Aorta (tissue), 5 donors: ENCODE measurements at regions not wholly inside any gene's neighbourhood (a gene's known extent, or its start where the extent isn't known, plus 50 kb on each side); places are given as distances from the start of the nearest gene placed in this dataset.

ENCODE experiments used
- ATAC-seq: fragments of 200-7000 bp; cut with Tn5 transposase; one replicate; pipeline ENCODE4 v1.9.1; 2022; ENCODE audit warnings: moderate library complexity; ENCODE audit not compliant: low FRiP score
- DNase-seq, 2 donors: peaks; one replicate each; pipeline ENCODE4 v3.0.0-alpha.2; 2020
- H3K27ac ChIP-seq, 2 donors: one replicate each; pipeline ENCODE4 v1.5.1; 2013; ENCODE audit warnings: low read length in 2 of 2, mild to moderate bottlenecking in 2 of 2, moderate library complexity in 2 of 2, control low read depth in 1 of 2, inconsistent platforms in 1 of 2, low read depth in 1 of 2
- H3K27me3 ChIP-seq, 2 donors: one replicate each; pipeline ENCODE4 v1.6.1; 2013; ENCODE audit warnings: control low read depth in 1 of 2, low read length in 1 of 2, mild to moderate bottlenecking in 1 of 2, moderate library complexity in 1 of 2; ENCODE audit not compliant: insufficient read depth in 2 of 2, control insufficient read depth in 1 of 2
- H3K36me3 ChIP-seq, 2 donors: one replicate each; pipeline ENCODE4 v1.6.1; 2013; ENCODE audit warnings: control low read depth in 1 of 2, low read length in 1 of 2, mild to moderate bottlenecking in 1 of 2; ENCODE audit not compliant: insufficient read depth in 2 of 2, control insufficient read depth in 1 of 2
- H3K4me1 ChIP-seq, 2 donors: one replicate each; pipeline ENCODE4 v1.6.1; 2013; ENCODE audit warnings: low read length in 2 of 2, control low read depth in 1 of 2, mild to moderate bottlenecking in 1 of 2, moderate library complexity in 1 of 2; ENCODE audit not compliant: insufficient read depth in 2 of 2, control insufficient read depth in 1 of 2
- H3K4me3 ChIP-seq, 2 donors: one replicate each; pipeline ENCODE4 v1.5.1; 2013; ENCODE audit warnings: low read length in 2 of 2, control low read depth in 1 of 2, mild to moderate bottlenecking in 1 of 2
- H3K9me3 ChIP-seq: one replicate; pipeline ENCODE4 v1.6.1; 2013; ENCODE audit warnings: mild to moderate bottlenecking, low read length; ENCODE audit not compliant: control insufficient read depth
- WGBS, 2 donors: extraction: QIAGEN DNeasy Blood & Tissue Kit; methylation state at CpG; one replicate each; pipeline ENCODE4 v1.1.7; 2013; 5-methylcytosine and 5-hydroxymethylcytosine counted together
- intact Hi-C, 2 donors: fragments of 100-400 bp; cut with DNase I; formaldehyde crosslinking; loops; one replicate each; pipeline versions ENCODE4 v1.14.2 to v1.15.0; 2022
- donor health status: healthy with polysubstance abuse.
- donor health status: Bipolar disorder and iron deficiency.
- donor health status: DM: no; HTN: no; CAD: no.
- donor health status: DM: no; HTN: no; CAD: no.
- donor health status: DM: yes; HTN: yes; CAD: no.

DNA sequence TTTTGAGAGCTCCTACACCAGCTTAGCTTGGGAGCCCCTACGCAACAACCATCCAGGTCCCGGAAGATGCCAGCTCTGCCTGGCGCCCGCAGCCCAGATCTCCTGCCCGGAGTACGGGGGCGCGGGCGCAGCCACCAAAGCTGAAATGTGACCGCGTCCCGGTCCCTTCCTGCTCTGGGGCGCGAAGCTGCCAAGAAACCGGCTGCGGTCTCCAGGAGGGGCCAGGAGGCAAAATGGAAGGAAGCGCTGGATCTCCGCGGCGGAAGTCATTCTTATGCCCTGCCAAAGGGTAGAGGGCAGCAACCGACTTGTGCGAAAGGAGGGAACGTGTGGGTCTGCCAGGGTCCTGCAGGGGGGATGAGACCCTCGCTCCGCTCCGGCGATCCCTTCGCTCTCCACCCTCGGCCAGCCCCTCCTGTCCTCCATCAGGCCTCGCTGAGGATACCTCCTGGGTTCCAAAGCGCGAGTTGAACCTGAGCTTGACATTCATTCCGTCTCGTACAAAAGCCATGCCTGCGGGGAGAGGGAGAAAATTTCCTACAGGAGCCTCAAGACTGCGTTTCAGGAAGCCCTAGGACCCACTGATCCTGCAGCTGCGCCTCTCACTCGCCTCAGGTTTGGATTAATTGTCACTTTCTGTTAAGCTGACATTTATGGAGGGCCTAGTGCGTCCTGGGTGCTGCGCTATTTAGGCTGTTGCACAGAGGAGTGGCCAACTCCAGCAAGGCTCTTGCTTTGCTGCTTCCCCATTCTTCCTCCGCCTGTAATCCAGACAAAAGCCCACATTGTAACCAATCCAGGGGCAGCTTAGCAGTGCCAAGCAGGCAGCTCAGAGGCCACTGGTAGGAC lies 98.3 kb upstream of the VGLL3 start:
- Histone ChIP-seq H3K27ac (peak overlapping the region; percentile 89 to 99), H3K4me1 (peaks cover 0 to 2% of the 10 kb centered on the region in 2 donors), H3K4me3 (peak overlapping the region; percentile 66 to 88), H3K36me3 (no peaks in the 10 kb centered on the region), H3K27me3 (no peaks in the 10 kb centered on the region), H3K9me3 (no peaks in the 10 kb centered on the region)
- WGBS, 2 donors = 1 to 2% methylated on average over 41 of the region's 41 CpGs
- intact Hi-C loops = loop anchor here (2.0 to 5.0 kb wide), 4 partner anchors 78 to 310 kb away; partner anchors contain the start of genes CHMP2B (in 1 of the 2) and VGLL3 (in 1 of the 2)
- peak; percentile 84 to 85 for DNase-seq
- peak; percentile 94 for ATAC-seq

DNA sequence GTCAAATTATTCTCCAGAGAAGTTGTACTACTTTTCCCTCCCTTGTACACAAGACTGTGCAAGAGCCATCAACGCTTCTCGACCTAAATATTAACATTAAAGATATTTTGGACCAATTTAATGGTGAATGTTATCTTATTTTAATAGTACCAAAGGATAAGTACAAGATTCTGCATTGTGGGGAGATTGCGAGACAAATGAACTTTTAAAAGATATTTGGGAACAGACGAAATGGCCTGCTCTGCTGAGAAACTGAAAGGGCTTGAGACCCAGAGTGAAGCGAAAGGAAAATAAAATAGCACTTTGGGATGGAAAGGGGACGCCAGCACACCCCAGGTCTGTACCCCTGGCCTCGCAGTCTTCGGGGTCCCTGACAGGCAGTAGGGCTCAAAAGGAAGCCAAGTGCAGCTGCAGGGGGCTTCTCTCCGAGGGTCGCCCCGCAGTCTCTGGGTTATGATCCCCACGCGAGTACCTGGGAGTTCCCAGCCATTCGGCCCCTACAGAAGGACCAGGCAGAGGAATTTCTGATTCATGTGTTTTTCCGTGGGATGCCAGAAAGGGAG lies 97.6 kb upstream of the VGLL3 start:
- intact Hi-C loops = loop anchor here (2.0 to 5.0 kb wide), 4 partner anchors 79 to 310 kb away; partner anchors contain the start of genes CHMP2B (in 1 of the 2) and VGLL3 (in 1 of the 2)
- DNase-seq = peak in 1 of 2 donors; percentile 42

DNA sequence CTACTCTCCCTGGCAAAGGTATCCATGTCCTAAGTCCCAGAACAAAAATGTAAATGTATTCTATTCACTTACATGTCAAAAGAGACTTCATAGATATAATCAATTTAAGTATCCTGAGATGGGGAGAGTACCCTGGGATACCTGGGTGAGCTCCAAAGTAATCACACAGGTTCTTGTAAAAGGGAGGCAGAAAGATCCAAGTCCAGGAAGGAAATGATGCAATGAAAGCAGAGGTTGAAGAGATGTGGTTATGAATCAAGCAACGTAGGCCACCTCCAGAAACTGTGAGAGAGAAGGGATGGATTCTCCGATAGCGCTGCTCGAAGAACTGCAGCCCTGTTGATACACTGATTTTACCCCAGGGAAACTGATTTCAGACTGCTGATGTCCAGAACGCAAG lies 93.9 kb upstream of the VGLL3 start:
- H3K4me1 ChIP-seq = no peaks in the 10 kb centered on the region
- WGBS, 2 donors = 75 to 76% methylated on average over 5 of the region's 5 CpGs
- H3K27me3 ChIP-seq = no peaks in the 10 kb centered on the region
- no peak for ATAC-seq
- H3K9me3 ChIP-seq = no peaks in the 10 kb centered on the region
- no peak for DNase-seq
- H3K27ac ChIP-seq = no peak overlapping the region
- intact Hi-C loops = loop anchor here (5.0 kb wide), 4 partner anchors 82 to 313 kb away; partner anchors contain the start of genes CHMP2B (in 1 of the 2) and VGLL3 (in 1 of the 2)
- no peaks in the 10 kb centered on the region for H3K36me3 ChIP-seq
- H3K4me3 ChIP-seq = no peak overlapping the region

More for the DNA sequence above, 97.6 kb upstream of the VGLL3 start:
- ATAC-seq = peak; percentile 40
- H3K36me3 ChIP-seq = no peaks in the 10 kb centered on the region
- H3K9me3 ChIP-seq = no peaks in the 10 kb centered on the region
- H3K27me3 ChIP-seq = no peaks in the 10 kb centered on the region
- peak overlapping the region; percentile 89 to 99 for H3K27ac ChIP-seq
- peaks cover 0 to 2% of the 10 kb centered on the region in 2 donors for H3K4me1 ChIP-seq
- H3K4me3 ChIP-seq = peak overlapping the region; percentile 66 to 88
- WGBS, 2 donors = 12 to 15% methylated on average over 15 of the region's 15 CpGs

DNA sequence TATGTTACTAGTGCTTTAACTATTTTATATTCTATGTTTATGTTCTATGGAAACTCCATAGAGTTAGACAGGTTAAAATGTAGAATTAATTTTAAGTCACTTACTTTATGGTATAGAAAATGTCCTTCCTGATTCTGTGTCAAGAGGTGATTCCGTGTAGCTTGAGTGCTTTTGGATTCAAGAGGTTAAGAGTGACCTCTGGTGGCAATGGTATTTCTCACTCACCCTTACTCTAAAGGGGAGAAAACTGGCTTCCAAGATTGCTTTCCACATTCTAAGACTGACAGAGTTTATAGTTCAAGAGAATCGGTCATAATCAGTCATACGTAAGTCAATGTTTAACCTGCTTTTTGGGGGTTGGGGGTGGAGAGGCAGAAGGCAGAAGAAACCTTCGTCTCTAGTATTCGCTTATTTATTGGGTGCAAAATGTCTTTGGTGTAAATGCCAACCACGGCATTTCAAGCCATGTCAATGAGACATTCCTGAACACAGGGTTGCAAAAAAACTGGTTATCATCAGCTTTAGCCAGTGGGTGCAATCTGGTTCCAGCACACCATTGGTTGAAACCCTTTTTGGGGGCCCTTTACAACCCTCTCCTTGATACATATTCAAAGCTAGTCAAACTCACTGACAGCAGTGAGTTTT lies 92.0 kb upstream of the VGLL3 start:
- Histone ChIP-seq H3K4me1 (no peaks in the 10 kb centered on the region), H3K36me3 (no peaks in the 10 kb centered on the region), H3K27ac (no peak overlapping the region), H3K9me3 (no peaks in the 10 kb centered on the region), H3K4me3 (no peak overlapping the region), H3K27me3 (no peaks in the 10 kb centered on the region)
- DNase-seq (no peak), ATAC-seq (peak; percentile 90)
- intact Hi-C loops = loop anchor here (2.0 to 5.0 kb wide), 3 partner anchors 84 to 311 kb away; no protein-coding TSS in a partner anchor
- 24 to 25% methylated on average over 6 of the region's 6 CpGs for WGBS, 2 donors

DNA sequence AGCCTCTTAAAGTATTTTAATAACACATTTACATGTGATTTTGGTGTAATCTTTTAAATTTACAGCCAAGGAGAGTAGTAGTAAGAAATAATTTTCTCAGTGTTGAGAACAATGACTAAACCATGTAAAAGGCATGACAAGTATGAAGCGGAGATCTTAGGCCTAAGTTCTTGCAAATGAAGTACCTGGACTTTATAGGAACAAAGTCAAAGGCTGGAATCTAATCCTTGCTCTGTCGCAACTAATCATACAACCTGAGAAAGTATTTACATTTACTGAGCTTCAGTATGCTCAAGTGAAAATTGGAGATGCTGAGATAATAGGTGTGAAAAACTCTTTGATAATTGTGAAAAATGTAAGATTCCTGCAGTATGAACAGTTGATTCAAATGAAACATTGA lies 86.4 kb upstream of the VGLL3 start:
- Histone ChIP-seq H3K36me3 (no peaks in the 10 kb centered on the region), H3K9me3 (no peaks in the 10 kb centered on the region), H3K27ac (no peak overlapping the region), H3K4me1 (no peaks in the 10 kb centered on the region), H3K27me3 (no peaks in the 10 kb centered on the region), H3K4me3 (no peak overlapping the region)
- no peak for DNase-seq
- intact Hi-C loops = no loop called here
- 97 to 98% methylated on average over 2 of the region's 2 CpGs for WGBS, 2 donors
- no peak for ATAC-seq

DNA sequence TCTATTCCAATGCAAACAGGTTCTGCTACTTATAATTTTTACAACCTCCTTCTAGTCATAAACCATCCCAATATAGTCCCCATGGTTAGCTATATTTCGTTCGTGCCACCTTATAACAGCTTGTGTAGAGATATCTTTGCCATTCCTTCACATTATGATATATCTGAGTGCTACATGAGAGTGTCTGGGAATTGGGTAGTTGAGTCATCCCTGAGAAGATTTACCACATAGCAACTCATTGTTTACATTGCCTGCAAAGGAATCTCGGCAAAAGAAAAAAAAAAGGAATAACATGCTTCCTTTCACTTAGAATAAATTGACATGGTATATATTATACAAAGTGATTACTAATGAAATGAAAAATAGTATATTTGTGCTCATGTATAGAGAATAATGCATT lies 86.0 kb upstream of the VGLL3 start:
- H3K27ac ChIP-seq = no peak overlapping the region
- 61 to 70% methylated on average over 3 of the region's 3 CpGs for WGBS, 2 donors
- H3K4me1 ChIP-seq = no peaks in the 10 kb centered on the region
- H3K4me3 ChIP-seq = no peak overlapping the region
- no peaks in the 10 kb centered on the region for H3K36me3 ChIP-seq
- intact Hi-C loops = no loop called here
- DNase-seq (no peak), ATAC-seq (no peak)
- H3K9me3 ChIP-seq = no peaks in the 10 kb centered on the region
- no peaks in the 10 kb centered on the region for H3K27me3 ChIP-seq

DNA sequence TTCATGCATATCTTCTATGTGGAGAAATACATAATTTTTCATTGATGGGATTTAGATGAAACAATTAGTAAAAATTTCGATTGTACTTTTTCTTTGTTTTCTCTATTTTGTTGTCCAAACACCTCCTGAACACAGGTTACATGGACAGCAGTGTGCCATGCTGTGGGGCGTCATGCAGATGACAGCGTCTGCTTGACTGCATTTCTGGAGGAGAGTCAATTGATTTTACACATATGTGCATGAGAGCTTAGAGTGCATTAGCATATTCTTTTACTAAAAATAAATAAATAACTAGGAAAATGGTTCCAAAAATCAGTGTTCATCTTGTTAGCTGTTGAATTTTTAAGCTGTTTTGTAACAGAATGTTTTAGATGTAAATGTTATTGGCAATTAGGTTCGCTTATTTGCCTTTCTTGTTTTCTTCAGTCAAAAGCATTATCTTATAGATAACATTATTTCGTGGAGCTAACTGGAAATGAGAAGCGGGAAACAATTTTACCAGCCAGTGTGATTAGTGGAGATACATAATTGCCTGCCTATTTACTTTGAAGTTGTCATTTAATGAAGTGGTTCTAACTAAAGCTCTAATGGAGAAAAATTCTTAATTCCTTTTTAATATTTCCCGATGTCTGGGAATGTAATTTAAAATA lies 82.7 kb upstream of the VGLL3 start:
- Histone ChIP-seq H3K4me1 (no peaks in the 10 kb centered on the region), H3K4me3 (no peak overlapping the region), H3K36me3 (no peaks in the 10 kb centered on the region), H3K27ac (no peak overlapping the region), H3K27me3 (no peaks in the 10 kb centered on the region), H3K9me3 (no peaks in the 10 kb centered on the region)
- intact Hi-C loops = no loop called here
- ATAC-seq (no peak), DNase-seq (no peak)
- 83 to 88% methylated on average over 7 of the region's 7 CpGs for WGBS, 2 donors

DNA sequence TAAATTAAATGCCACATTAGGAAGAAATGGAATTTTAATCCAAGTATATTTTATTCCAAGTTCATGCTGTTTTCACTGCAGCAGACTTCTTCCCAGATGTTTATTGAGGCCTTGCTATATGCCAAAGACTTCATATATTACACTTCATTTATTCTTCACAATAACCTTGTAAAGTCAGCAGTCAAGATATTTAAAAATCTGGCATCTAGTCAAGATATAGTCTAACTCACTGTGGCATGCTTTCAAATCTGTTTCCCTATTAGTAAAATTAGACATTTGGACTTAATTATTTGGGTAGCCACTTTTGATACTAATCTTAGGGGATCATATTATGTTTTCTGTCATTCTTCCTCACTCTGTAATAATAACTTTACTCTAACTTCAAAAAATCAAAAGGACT lies 81.5 kb upstream of the VGLL3 start:
- no peaks in the 10 kb centered on the region for H3K36me3 ChIP-seq
- intact Hi-C loops = no loop called here
- no peak overlapping the region for H3K27ac ChIP-seq
- H3K27me3 ChIP-seq = no peaks in the 10 kb centered on the region
- no peaks in the 10 kb centered on the region for H3K9me3 ChIP-seq
- DNase-seq (no peak), ATAC-seq (no peak)
- H3K4me3 ChIP-seq = no peak overlapping the region
- no peaks in the 10 kb centered on the region for H3K4me1 ChIP-seq
